COLO668 (cell line): ENCODE measurements at regions not wholly inside any gene's neighbourhood (a gene's known extent, or its start where the extent isn't known, plus 50 kb on each side); places are given as distances from the start of the nearest gene placed in this dataset.
A peak's percentile ranks its signal among the peaks of the same experiment; 100 is the strongest.

Source experiments
- DNase-seq: peaks from one replicate; lab custom pipeline; 2025; ENCODE audit not compliant: unreplicated experiment; lab: John Stamatoyannopoulos, UW

GRCh38 chr2:34261701-34262100 lies 662.6 kb upstream of the FAM98A start:
- DNase-seq: no peak

GRCh38 chr2:34254272-34254878 lies 655.3 kb upstream of the FAM98A start:
- DNase-seq: no peak

DNA sequence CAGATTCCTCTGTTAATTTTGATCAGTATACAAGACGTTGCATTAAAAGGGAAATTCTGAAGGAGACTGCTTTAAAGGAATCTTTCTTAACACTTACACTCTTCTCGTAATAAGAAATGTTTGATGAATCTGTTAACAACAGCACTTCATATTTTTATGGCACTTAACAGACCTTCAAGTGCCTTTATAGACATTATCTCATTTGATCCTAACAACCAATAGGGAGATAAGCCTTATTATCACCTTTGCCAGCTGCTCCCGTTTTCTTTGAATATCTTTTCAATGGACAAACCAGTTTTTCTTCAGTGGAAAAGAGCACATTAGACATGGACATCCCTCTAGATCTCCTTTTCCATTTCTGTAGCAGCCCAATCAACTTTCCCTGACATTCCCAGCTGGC lies 653.0 kb upstream of the FAM98A start:
- DNase-seq: no peak

DNA sequence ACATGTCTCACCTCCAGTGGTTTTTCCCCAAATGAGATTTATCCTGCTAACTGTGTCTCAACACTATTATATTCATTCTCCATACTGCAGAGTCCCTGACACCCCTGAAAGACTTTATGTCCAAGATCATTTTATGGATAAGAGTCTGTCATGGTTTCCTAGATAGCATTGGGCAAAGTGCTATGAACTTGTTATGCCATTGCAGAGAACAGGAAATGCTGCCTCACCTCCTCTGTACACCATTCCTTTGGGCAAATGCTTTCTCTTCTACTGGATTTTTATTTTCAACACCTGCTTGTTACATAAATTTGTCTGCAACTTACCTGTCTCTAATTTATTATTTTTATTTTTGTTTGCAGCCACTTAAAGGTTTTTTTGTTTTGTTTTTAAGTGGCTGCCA lies 652.5 kb upstream of the FAM98A start:
- DNase-seq: no peak

GRCh38 chr2:34244195-34244594 lies 645.1 kb upstream of the FAM98A start:
- DNase-seq: no peak

DNA sequence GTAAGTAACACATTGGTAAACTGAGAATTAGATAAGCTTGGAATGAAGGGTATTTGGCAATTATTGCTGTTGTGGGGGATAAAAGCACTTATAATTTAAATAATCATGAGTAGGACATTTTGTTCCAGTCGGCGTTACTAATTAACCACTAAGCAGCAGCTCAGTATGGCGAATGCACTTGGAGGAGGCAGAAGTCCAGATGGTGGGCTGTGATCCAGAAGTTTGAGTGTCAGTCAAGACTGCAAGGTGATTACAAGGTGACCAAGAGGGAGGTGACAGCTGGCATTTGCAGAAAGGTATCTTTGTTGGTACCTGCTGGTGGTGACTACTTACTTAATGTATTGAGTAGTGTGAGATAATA lies 643.6 kb upstream of the FAM98A start:
- no peak for DNase-seq

DNA sequence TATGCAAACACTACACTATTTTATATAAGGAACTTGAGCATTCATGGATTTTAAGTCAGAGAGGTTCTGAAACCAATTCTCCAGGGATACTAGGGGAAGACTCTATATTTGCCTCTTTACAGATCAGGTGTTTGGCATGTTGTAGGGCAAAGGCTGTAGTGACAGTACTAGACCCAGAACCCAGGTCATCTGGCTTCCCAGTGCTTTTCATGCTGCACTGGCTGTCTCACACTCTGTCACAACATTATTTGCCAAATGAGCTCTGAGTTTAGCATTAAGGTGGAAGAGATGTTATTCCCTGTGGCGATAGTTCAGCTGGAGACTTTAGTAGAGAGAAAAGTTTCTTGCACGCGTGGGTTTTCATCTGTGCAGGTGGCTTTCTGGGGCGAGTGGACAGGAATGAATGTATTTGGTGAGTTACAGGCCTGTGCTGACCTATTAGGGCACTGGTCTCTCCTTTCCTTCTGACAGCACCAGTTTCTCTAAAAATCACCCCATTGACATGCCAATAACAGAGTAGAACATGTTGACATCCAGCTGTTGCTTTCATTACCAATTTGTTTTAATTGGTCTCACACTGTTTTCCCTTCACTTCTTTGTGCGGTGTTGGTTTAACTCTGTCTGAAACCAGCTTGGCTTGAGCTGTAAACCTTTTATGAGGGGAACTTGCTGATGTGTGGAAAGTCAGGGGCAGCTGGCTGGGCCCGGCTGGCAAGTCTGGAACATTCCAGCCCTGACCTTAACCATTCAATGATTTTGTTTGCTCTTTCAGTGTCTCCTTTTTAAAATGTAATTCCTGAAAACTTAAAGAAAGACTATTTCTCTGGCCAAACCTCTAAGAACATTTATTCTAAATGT lies 643.0 kb upstream of the FAM98A start:
- no peak for DNase-seq

DNA sequence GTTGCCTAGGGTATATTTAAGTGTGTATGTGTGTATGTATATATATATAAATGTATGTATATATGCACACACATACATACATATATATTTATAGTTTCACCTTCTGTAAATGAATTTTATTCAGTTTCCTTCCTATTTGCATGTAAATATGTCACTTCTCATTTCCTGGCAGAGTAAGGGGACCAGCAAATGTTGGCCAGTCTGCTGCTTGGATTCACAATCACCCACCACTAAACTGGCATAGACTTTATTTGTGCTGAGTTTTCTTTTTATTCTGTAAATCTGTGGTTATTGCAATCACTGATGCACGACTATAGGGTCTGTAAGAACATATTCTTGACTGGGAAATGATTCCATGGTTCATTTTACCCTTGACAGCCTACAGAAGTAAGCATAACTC lies 640.4 kb upstream of the FAM98A start:
- DNase-seq: no peak

DNA sequence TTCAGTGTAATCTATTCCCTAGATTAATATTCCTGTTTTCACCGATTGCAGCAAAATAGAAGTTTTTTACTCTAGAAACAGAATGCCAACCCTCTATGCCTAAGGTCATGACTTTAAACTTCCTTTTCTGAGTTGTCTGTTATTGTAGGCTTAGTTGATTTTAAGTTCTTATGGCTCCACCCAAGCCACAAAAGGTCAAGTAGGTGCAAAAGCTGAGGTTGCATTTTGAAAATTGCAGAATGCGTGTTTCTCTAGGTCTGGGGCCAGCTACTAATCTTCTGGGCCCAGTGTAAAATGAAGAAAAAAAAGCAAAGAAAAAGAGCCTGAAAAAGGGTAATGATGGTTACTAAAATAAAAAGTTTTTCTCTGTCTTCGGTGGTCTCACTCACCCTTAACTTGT lies 635.7 kb upstream of the FAM98A start:
- DNase-seq: no peak

GRCh38 chr2:34229998-34230397 lies 630.9 kb upstream of the FAM98A start:
- no peak for DNase-seq

- DNase-seq: no peak
Observed at GRCh38 chr2:34215174-34215573, 616.1 kb upstream of the FAM98A start.

DNA sequence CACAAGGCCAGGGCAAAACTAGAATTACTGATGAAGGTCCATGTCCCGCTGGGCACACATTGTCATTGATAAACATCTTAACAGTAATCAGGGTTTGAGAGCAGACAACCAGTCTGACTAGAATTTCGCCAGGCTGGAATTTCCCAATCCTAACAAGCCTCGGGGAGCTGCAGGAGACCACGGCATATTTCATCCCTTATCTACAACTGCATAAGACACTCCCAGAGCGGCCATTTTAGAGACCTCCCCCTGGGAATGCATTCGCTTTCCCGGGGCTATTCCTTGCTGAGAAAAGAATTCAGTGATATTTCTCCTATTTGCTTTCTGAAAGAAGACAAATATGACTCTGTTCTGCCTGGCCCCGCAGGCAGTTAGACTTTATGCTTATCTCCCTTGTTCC lies 611.3 kb upstream of the FAM98A start:
- peak; percentile 3 for DNase-seq

DNA sequence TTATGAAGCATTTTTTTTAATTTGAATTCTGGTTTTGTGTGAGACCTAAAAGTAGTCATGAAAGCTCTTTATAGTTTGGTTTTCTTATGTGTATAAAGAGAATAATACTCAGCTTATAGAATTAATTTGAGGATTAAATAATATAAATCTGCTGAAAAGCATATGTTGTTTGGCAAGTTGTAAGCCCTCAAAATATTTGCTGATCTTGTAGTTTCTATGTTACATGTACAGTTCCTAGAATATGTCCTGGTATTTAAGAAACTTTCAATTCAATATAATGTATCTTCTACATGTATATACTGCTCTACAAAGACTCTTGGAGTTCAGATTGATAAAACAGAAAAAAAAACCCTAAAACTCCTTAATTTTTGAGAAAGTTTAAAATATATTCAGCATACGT lies 605.5 kb upstream of the FAM98A start:
- no peak for DNase-seq

DNA sequence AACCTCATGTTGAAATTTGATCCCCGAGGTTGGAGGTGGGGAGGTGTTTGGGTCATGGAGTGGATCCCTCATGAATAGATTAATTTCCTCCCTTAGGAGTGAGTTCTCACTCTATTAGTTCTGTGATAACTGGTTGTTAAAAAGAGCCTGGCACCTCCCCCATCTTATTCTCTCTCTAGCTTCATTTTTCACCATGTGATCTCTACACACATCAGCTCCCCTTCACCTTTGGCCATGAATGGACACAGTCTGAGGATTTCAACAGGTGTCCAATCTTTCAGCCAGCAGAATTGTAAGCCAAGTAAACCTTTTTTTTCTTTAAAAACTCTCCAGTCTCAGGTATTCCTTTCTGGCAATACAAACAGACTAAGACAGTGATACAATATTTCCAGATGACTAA lies 602.0 kb upstream of the FAM98A start:
- no peak for DNase-seq

DNA sequence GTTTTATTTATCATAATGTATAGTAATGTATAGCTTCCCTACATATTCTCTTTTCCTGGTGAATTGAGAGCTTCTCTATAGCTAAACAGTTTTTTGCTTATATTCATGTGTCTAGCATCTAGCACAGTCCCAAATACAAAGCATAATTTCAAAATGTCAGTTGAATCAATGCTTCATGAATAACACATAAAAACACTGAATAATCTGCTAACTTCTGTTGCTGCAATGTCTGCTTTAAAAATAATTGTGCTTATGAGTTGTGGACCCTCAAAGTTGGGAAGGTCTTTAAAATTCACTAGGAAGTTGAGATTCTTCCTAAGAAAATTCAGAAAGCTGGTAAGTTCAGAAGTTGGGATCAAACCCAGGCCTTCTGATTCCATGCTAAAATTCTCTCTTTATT lies 600.9 kb upstream of the FAM98A start:
- no peak for DNase-seq

DNA sequence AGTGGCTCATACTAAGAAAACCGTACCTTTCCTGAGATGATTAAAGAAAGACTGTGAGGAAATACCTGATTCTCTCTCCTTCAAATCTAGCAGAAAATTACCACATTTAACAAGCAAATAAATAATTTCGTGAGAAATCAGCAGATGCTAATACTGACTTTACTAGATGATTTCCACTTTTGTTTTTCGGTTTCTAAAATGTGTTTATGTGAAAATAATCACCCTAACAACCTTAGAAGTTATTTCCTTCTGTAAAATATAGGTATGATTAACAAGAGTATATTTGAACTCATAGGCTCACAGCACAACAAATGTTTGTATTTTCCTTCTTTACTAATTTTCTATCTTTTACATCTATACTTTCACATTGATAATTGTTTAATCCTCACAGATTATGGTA lies 594.1 kb upstream of the FAM98A start:
- no peak for DNase-seq

GRCh38 chr2:34188464-34189303 lies 589.6 kb upstream of the FAM98A start:
- no peak for DNase-seq

- DNase-seq: no peak
Observed at GRCh38 chr2:34179511-34179910, 580.4 kb upstream of the FAM98A start.

DNA sequence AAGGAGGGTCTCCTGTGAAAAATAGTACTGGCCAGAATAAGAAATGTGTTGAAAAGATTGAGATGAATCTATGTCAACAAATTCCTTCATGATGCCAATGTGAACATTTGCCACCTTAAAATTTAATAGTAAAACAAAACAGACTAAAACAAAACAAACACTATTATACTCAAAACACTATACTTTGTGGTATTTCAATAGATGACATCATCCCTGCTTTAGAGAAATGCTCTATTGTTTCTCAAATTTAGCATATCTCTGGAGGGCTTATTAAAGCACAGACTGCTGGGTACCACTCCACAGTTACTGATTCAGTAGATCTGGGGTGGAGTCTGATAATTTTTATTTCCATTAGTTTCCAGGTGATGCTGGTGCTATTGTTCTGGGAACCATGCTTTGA lies 579.4 kb upstream of the FAM98A start:
- no peak for DNase-seq

GRCh38 chr2:34176693-34177092 lies 577.6 kb upstream of the FAM98A start:
- DNase-seq: no peak

DNA sequence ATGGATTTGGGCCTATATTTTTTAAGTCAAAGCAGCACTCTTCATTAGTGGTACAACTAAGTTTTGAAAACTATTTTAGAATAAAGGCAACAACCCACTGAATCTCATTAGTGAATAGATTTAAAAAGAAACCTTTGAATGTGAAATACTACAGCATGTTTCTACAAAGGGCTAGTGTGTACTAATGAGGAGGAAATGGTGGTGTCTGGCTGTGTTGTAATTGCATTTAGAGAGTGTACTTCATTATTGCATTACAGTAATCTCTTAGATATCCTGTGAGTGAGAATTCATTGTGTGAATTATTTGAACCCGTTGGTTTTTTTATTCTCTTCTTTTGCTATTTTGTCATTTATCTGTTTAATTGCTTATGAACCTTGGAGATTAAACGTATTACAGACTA lies 575.4 kb upstream of the FAM98A start:
- DNase-seq: no peak

- DNase-seq: no peak
Observed at GRCh38 chr2:34162231-34162630, 563.1 kb upstream of the FAM98A start.
